8988T (cell line): ENCODE measurements at regions not wholly inside any gene's neighbourhood (a gene's known extent, or its start where the extent isn't known, plus 50 kb on each side); places are given as distances from the start of the nearest gene placed in this dataset.

ENCODE experiments used
- DNase-seq: peaks from one replicate; pipeline ENCODE4 v3.0.0; 2011

DNA sequence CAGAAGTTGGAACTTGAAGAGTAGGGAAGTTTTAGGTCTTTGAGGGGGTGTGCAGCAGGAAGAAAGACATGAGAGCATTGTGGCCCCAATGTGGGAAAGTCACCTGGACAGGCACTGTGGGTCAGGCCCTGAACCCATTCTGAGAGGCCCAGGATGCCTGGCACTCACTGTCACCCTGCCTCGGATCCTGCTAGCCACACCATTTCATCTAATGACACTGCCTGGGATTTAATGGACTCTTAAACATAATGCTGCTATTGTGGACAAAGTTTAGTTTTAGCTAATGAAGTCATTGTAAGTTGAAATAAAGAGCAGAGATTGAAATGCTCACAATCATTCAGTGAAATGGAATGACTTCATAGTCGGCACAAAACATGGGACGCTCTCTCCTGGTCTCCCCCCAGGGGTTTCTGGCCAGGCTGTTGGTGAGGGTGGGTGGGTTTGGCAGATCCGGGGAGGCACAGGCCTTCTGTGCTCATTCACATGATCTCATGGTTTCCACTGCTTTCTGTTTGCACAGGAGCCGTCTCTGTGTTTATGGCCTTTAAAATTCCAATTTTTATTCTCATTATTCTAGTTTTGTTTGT lies 141.8 kb upstream of the KLHL29 start:
- DNase-seq = no peak

DNA sequence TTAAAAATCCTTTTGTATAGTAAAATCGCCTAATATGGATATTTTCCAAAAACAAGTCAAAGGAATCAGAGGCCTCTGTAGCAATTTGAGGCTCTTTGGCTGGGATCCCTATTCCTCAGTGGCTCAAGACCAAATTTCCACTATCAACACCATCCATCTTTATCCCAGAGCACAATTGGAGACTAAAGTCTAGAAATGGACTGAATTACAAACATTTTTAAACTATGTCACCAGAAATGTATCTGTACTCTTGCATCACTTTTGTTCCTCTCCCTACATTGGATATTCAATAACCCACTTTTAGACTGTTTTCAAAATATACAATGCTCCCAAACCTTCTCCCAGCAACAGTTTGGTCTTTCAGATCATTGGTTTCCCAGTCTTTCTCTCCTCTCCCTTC lies 140.4 kb upstream of the KLHL29 start:
- no peak for DNase-seq

DNA sequence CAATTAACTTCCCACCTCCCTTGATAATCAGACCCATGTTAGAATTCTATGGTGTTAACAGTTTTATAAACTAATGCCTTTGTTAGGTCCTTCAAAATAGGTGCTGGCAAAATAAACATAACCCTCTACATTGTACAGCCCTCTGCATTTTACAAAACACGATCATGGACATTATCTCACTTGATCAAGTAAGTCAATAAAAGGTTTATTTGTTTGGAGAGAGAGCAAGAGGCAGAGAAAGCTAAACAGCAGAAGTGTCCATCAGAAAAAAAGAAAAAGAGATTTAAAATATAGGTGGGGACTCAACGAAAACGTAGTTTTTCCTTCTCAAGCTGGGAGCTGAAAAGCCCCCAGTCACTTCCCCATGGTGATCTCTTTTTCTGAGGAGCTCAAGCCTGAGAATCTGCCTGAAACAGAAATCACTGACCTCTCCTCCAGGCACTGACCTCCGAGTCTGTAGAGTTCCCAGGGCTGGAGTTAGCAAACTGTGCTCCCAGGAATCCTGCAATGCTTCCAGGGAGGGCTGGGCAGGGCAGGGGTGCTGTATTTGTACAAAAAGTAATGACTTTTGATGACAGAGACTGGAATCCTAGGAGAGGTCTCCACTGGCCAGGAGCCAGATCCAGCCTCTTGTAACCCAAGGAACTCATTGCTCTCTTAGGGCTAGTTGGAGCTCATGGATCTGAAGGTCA lies 137.8 kb upstream of the KLHL29 start:
- no peak for DNase-seq

DNA sequence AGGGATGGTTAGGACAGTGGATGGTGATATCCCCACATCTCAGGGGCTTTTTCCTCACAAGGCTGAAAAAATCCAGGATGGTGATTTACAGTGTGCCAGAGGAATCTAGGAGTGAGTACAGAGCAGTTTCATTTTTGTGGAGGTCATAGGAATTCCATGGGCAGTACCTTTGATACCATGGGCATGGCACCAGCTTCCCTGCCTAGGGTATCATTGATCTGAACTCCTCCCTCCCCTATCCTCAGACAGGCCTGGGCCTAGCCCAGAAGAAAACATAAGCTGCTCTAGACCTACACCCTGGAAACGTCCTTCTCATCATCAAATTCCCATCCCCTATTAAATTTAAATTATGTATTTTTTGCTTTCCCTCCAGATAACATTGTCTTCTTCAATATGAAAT lies 136.3 kb upstream of the KLHL29 start:
- DNase-seq = no peak

DNA sequence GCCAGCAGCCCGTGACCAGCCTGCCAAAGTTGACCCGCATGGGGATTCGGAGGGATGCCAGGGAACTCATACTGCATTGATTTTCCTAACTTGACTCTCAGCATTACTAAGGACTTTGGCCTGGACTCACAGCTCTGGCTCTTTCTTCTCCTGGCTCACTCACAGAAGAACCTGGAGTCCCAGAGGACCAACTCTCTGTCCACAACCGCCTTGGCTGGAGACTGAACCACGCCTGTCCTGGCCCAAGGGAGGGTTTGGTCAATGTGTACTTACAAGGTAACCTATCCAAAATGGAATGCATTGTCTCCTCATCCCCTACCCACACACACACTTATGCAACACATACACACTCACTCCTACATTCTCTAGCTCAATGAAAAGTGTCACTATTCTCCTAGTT lies 135.6 kb upstream of the KLHL29 start:
- DNase-seq = no peak

DNA sequence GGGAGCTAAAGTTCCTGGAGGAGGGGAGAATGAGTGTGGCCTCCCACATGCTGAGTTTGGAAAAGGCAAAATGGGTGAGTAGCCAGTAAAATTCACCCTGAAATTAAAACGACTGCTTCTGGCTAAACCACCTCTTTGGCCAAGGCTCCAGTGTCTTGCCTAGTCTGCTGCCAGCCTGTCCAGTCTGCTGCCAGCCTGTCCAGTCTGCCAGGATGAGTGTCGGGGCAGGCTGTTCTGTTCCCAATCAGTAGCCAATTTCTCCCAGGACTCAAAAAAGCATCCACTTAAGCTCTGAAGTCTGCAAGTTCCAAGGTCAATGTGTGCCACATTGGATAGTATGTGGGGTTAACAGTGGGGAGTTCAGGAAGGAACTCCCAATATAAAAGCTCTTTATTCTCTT lies 134.6 kb upstream of the KLHL29 start:
- no peak for DNase-seq

DNA sequence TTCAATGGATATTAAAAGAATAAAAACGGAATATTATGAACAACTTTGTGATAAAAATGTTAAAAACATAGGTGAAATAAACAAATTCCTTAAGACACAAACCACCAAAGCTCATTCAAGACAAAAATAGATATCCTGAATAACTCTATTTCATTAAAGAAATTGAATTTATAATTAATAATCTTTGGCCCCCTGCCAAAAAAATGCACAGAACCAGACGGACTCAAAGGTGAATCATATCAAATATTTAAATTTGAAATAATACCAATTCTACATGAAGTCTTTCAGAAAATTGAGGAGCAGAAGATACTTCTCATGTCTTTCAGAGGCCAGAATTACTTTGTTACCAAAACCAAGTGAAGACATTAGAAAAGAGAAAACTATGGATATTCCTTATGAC lies 128.3 kb upstream of the KLHL29 start:
- DNase-seq = no peak

DNA sequence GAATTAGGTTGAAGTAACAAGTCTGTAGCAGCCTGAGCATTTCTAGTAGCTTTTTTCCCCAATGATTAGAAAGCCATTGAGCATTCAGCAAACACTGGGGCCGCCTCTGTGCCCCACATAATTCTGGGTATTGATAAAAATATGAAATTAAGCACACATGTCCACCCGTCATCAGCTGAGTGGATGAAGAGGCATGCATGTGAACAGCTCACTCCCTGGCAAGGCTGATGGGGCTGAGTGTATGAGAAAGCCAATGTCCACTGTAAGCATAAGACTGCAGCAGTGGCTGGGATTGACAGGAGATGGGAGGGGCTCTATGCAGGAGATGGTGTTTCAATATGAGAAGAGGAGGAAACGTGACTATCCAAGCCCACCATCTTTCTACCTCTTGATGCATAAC lies 124.4 kb upstream of the KLHL29 start:
- DNase-seq = no peak

DNA sequence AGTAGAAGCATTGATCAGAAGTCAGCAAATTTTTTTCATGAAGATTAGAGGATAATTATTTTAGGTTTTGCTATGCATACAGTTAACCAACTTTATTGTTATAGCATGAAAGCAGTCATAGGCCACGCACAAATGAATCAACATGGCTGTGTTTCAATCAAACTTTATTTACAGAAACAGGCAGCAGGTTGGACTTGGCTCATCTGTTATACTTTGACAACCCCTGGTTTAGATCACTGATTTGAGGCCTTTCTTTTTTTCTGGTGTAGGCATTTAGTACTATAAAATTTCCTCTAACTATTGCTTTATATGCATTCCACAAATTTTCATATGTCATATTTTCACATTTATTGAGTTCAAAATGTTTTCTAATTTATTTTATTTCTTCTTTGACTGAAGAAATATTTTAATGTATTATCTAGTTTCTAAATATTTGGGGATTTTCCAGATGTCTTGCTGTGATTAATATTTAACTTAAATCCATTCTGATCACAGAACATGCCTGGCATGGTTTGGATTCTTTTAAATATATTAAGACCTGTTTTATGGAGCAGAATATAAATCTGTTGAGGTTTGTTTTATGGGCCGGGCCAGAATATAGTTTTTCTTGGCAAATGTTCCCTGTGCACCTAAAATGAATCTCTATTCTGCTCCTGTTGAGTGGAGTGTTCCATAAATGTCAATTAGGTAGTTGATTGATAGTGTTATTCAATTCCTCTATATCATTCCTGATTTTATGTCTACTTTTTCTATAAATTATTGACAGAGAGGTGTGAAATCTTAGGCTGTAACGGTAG lies 116.3 kb upstream of the KLHL29 start:
- no peak for DNase-seq

DNA sequence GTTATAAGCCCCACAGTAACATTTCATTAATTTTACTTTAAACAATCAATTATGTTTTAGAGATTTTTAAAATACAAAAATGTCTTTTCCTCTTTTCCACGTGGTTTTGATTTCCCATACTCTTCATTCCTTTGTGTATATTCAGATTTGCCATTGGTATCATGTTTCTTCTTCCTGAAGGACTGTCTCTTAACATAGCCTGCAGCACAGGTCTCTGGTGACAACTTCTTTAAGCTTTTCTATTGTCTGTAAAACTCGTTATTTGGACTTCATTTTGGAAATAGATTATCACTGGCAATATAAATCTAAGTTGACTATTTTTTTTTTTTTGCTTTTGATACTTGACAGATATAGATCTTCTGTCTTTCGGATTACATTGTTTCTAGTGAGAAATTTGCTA lies 115.2 kb upstream of the KLHL29 start:
- DNase-seq = no peak

DNA sequence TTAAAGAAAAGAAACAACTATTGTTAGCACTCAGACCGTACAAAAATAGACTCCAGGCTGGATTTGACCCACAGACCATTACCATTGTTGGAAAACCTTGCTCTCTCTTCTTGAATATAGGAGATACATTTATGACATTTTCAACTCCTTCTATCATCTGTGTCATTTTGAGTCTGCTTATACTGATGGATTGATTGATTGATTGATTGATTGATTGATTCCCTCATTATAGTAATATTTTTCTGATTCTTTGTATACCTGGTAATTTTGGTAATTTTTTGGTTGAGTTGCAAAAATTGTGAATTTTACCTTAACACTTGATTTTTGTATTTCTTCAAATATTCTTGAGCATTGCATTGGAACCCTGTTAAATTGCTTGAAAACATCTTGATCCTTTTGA lies 114.2 kb upstream of the KLHL29 start:
- DNase-seq = no peak

DNA sequence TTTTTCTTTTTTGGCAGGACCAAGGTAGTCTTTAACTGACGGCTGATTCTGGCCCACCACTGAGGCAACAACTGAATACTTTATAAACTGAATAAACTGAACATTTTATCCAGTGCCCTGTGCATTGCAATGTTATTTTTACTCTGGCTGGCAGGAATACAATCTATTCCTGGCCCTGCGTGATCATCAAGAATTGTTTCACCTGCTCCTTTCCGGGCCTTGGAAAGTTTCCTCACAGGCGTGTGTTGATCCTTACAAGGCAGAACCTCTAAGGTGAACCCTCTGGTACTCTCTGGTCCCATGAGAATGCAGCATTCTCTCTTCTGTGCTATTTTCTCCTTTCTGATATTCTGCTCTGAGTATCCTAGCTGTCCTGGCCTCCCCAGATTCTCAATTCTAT lies 113.7 kb upstream of the KLHL29 start:
- DNase-seq = no peak

DNA sequence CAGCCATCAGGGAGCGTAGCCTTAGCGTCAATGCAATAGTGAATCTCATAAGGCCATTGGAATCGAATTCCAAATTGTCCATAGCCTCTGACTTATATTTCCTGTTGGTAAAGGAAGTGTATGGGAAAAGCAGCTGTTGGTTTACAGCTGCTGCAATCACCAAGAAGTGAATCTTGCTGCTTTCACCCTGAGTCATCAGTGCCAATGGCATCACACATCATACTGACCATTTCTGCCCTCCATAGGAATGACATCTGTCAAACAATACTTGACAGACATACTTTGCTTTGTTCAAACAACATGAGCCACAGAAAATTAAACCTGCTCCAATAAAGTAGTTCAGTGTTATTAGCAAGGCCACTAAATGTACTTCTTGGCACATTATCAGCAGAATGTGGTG lies 111.2 kb upstream of the KLHL29 start:
- peak; percentile 31 for DNase-seq

DNA sequence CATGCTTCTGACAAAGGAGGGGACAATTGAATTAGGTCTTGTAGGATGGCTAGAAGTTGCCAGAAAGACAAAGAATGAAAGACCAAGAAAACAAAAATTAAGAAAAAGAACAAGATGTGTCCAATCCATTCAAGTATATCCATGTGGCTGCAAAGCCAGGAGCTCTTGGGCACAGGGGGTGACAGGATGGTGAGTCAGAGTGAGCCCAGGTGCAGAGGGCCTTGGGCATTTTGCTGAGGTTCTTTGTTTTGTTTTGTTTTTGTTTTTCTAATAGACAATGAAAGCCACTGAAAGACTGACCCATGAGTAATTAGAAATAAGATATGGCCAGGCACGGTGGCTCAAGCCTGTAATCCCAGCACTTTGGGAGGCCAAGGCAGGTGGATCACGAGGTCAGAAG lies 104.6 kb upstream of the KLHL29 start:
- DNase-seq = no peak

DNA sequence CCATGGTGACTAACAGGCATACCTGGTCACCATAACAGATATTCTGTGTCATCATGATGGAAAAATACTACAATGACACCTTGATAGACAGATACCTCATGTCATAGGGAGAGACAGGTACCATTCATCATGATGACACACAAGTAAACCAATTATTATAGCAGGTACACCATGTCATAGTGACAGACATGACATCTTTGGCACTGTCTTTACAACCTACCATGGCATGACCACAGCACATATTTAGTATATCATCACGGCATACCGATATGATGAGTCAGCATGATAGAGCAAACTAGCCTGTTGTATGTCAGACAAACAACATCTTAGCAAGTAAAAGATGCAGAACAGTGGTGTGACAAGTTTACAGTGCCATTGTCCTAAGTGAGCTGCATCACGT lies 101.3 kb upstream of the KLHL29 start:
- no peak for DNase-seq

DNA sequence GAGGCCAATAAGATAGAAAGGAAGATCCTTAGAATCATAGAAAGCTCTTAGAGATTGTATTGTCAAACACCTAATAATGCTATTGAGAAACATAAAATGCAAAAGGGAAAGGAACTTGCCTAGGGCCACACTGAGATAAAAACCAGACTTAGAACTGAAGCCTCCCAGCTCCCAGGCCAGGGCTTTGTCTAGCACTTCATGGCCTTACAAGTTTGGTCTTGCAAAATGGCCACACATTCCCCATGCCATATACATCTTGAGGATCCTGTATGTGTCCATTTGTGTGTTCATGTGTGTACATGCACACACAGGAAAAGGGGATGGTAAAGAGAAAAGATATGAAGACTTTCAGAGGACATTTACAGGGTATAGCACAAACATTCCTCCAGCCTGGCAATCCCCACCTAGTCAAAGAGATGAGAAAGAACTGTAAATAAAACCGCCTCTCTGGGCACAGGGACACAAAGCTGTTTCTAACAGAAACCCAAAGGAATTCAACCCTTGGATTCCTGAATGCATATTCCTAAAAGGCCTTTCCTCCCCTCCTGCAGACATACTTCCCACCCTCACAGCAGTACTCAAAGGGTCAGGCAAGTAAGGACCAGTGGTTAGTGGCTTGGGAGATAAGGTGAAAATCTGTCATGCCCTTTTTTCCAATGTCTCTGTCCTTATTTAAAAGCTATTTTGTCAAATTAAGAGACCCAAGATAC lies 99.7 kb upstream of the KLHL29 start:
- DNase-seq = no peak

DNA sequence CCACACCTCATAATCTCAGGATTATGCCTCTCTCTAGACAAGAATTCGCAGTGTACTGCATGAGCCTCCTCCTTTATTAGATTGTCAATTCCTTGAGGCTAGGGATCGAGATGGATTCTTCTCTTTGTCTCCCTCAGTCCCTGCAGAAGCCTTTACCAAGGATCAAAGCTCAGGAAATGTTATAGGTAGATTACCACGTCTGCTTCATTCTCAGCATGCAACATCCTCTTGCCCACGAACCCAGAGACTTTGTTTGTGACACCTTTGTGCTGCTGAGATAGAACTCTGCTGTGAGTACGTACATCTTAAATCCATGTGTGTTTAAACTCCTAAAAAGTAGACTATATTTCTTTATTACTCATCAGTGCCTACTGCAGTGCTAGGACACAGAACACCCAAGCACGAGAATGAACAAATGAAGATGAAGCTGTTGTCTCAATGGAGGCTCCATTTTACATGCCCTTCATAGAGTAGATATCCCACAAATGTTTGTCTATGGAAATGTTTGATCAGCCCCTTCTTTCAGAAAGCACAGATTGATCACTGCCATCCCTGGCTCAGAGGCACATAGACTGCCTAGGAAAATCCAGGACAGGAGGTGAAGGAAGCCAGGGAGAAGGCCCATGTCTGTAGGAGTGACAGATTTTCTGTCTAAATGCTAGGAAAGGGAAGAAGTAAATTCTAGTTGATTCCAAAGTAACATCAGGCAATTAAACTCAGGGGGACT lies 98.8 kb upstream of the KLHL29 start:
- DNase-seq = no peak

DNA sequence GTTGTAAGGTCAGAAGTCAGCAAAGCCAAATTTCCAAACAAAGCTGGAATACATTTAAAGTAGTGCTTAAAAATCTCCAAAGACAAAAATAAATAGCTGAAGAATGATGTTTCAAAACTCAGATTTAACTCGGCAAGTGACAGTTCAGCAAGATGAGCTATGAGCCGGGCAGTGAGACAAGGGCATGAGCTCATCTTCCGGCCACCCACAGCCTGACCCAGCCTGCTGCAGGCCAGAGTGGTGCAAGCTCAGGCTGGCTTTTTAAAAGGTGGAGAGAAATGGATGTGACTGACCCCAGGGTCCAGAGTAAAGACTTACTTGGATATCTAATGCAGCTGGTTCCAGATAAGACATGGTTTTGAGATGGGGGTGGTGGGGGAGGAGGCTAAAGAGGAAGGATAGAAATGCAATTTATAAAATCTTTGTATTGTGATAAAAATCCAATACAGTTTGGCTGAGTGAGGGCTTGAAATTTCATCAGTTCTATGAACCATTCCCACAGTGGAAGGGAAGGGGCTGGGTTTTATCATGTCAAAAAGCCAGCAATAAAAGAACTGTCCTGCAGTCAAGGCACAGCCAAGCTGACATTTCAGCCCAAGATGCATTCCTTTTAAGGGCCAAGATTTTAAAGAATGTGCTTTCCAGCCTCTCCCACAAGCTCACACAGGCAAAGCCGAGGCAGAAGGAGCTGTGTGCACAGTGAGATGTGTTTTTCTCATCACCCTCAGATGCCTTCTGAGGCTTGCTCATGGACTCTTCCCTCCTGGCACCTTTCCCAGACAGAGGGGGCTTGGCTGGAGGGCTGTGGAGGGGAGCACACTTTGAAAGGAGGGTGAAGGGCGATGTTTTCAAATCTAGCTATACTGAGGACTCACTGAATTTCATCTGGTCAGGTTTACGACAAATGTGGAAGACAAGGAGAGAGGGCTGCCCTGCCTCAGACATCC lies 97.9 kb upstream of the KLHL29 start:
- no peak for DNase-seq

DNA sequence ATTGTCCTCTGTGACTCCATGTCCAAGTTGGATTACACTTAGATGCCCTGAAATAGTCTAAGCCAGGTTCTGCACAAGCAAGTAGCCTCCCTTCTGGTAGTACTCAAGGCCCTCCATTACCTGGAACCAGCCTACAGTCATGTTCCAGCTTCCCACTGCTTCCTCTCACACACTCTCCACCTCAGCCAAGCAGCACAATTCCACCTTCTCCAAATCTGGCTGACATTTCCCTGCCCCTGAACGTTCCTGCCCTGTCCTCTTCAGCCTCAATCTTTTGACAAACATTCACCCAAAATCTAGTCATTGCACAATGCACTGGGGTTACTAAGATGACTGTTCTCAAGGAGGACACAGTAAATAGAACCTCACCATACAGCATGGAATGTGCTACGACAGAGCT lies 95.3 kb upstream of the KLHL29 start:
- DNase-seq = no peak

DNA sequence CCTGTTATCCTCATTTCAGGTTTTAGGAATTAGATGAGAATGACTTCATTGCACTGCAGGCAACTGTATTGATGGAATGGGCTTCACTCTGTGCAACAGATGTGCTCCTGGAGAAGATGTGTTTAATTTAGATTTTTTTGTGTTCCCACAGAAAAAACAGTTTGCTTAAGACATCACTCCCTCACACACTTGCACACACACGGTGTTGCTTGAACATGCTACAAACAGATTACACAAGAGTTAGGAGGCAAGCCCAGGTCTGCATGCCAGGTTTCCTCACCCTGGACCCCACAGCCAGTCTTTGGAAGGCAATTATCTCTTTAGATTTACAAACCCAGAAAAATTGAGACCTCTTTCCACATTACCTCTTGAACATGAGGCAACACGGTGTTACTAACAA lies 93.7 kb upstream of the KLHL29 start:
- no peak for DNase-seq

DNA sequence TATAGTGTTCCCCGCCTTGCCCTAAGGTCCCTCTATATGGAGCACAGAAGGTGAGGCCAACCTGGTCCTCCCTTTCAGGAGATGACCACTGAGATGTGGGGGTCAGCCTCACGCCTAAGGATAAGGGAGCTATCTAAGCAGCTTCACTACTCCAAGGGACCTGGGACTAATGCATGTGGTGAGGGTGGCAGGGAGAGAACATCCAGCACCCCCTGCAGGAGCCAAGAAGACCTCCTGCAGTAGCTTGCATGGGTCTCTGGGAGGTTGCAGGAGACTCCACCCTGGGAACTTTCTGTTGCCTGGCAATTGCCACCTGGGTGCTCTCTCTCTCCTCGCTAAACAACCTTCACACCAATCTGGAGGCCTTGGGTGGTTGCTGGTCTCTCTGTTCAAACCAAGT lies 93.0 kb upstream of the KLHL29 start:
- peak; percentile 37 for DNase-seq

DNA sequence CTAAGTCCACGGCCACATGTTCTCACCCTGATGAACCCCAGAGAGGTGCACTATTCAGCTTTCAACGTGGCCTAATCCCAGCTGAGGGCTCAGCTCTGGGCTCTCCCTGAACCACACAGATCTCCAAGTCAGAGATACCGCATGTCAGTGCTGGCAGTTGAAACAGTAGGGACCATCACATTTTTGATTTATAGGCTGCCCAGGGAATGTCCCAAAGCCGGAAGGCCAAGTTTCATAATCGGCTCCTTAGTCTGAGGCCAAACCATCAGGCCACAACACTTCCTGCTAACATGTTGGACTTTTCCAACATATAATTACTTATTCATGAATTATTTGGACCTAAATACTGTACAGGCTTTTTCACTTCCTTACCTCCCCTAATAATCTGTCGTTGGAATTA lies 91.9 kb upstream of the KLHL29 start:
- DNase-seq = no peak
